WTC11 (cell line): ENCODE measurements at regions not wholly inside any gene's neighbourhood (a gene's known extent, or its start where the extent isn't known, plus 50 kb on each side); places are given as distances from the start of the nearest gene placed in this dataset.

Experiments
- ATAC-seq: fragments of 200-7000 bp; cut with Tn5 transposase; 2 replicates; pipeline ENCODE4 v1.10.0; 2021; ENCODE audit warnings: mild to moderate bottlenecking, moderate library complexity
- CTCF ChIA-PET: fragments of 300-600 bp; sonication (Branson Sonifier 250); formaldehyde crosslinking; loops from one replicate; lab custom pipeline; 2021; ENCODE audit warnings: antibody characterized with exemption; lab: Charles Lee
- POLR2A ChIA-PET: fragments of 350-600 bp; sonication (Branson Sonifier 250); formaldehyde crosslinking; loops from one replicate; lab custom pipeline; 2021; ENCODE audit warnings: antibody characterized with exemption; lab: Charles Lee
- DNase-seq: peaks from one replicate; pipeline ENCODE4 v3.0.0; 2021; ENCODE audit warnings: low spot score
- H3K27ac Mint-ChIP-seq: 2 replicates; pipeline ENCODE4 v1.8.0; 2021; ENCODE audit warnings: mixed read lengths
- H3K27me3 Mint-ChIP-seq: 2 replicates; pipeline ENCODE4 v1.8.0; 2021; ENCODE audit warnings: low read depth, mild to moderate bottlenecking, moderate library complexity, mixed read lengths
- H3K36me3 Mint-ChIP-seq: 2 replicates; pipeline ENCODE4 v1.8.0; 2021; ENCODE audit warnings: mixed read lengths
- H3K4me1 Mint-ChIP-seq: 2 replicates; pipeline ENCODE4 v1.8.0; 2022; ENCODE audit warnings: mixed read lengths
- H3K4me3 Mint-ChIP-seq: 2 replicates; pipeline ENCODE4 v1.8.0; 2021; ENCODE audit warnings: mild to moderate bottlenecking, moderate library complexity, mixed read lengths
- H3K9me3 Mint-ChIP-seq: 2 replicates; pipeline ENCODE4 v1.8.0; 2021; ENCODE audit warnings: mixed read lengths
- ATF1 ChIP-seq: sonication (generic); formaldehyde crosslinking; IDR thresholded peaks from 2 replicates; pipeline ENCODE4 v1.8.1; 2023; ENCODE audit warnings: mild to moderate bottlenecking, moderate library complexity, missing genetic modification reagents
- CREB1 ChIP-seq: sonication (generic); formaldehyde crosslinking; IDR thresholded peaks from 2 replicates; pipeline ENCODE4 v1.8.0; 2023; ENCODE audit warnings: mild to moderate bottlenecking, missing genetic modification reagents
- CREM ChIP-seq: sonication (generic); formaldehyde crosslinking; IDR thresholded peaks from 2 replicates; pipeline ENCODE4 v1.8.1; 2022; ENCODE audit warnings: mild to moderate bottlenecking, missing genetic modification reagents, moderate library complexity
- E2F5 ChIP-seq: sonication (generic); formaldehyde crosslinking; IDR thresholded peaks from 2 replicates; pipeline ENCODE4 v1.8.1; 2022; ENCODE audit warnings: mild to moderate bottlenecking, moderate library complexity, missing genetic modification reagents
- ETV6 ChIP-seq: sonication (generic); formaldehyde crosslinking; IDR thresholded peaks from 2 replicates; pipeline ENCODE4 v1.8.1; 2022; ENCODE audit warnings: mild to moderate bottlenecking, missing genetic modification reagents
- GABPB1 ChIP-seq: sonication (generic); formaldehyde crosslinking; IDR thresholded peaks from 2 replicates; pipeline ENCODE4 v1.8.1; 2023; ENCODE audit warnings: mild to moderate bottlenecking, missing genetic modification reagents
- HMGA2 ChIP-seq: fragments of 250-450 bp; sonication (Bioruptor Pico); IDR thresholded peaks from 2 replicates; pipeline ENCODE4 v1.4.0; 2021; ENCODE audit warnings: mild to moderate bottlenecking, moderate library complexity
- JAZF1 ChIP-seq: fragments of 250-450 bp; sonication (Bioruptor Pico); IDR thresholded peaks from 2 replicates; pipeline ENCODE4 v1.9.0; 2021; ENCODE audit warnings: moderate library complexity, mild to moderate bottlenecking, inconsistent platforms
- MYBL2 ChIP-seq: sonication (generic); formaldehyde crosslinking; IDR thresholded peaks from 2 replicates; pipeline ENCODE4 v1.8.1; 2023; ENCODE audit warnings: mild to moderate bottlenecking, moderate library complexity, missing genetic modification reagents
- NR1H2 ChIP-seq: sonication (generic); formaldehyde crosslinking; IDR thresholded peaks from 2 replicates; pipeline ENCODE4 v1.9.0; 2021; ENCODE audit warnings: mild to moderate bottlenecking, moderate library complexity, missing genetic modification reagents
- NR2C2 ChIP-seq: sonication (generic); formaldehyde crosslinking; IDR thresholded peaks from 2 replicates; pipeline ENCODE4 v1.8.0; 2022; ENCODE audit warnings: mild to moderate bottlenecking, missing genetic modification reagents
- OVOL2 ChIP-seq: fragments of 250-450 bp; sonication (Bioruptor Pico); IDR thresholded peaks from 2 replicates; pipeline ENCODE4 v1.9.0; 2021; ENCODE audit warnings: mild to moderate bottlenecking, borderline replicate concordance
- PREB ChIP-seq: sonication (generic); formaldehyde crosslinking; IDR thresholded peaks from 2 replicates; pipeline ENCODE4 v1.8.1; 2022; ENCODE audit warnings: mild to moderate bottlenecking, missing genetic modification reagents, moderate library complexity, borderline replicate concordance
- RELA ChIP-seq: sonication (generic); formaldehyde crosslinking; IDR thresholded peaks from 2 replicates; pipeline ENCODE4 v1.8.1; 2022; ENCODE audit warnings: missing genetic modification reagents, mild to moderate bottlenecking, borderline replicate concordance
- RORB ChIP-seq: fragments of 250-450 bp; sonication (Bioruptor Pico); IDR thresholded peaks from 2 replicates; pipeline ENCODE4 v1.9.0; 2021; ENCODE audit warnings: mild to moderate bottlenecking
- SMAD3 ChIP-seq: sonication (generic); formaldehyde crosslinking; IDR thresholded peaks from 2 replicates; pipeline ENCODE4 v1.8.0; 2022; ENCODE audit warnings: missing genetic modification reagents, mild to moderate bottlenecking, borderline replicate concordance
- SOX15 ChIP-seq: fragments of 250-450 bp; sonication (Bioruptor Pico); IDR thresholded peaks from 2 replicates; pipeline ENCODE4 v1.9.0; 2021; ENCODE audit warnings: mild to moderate bottlenecking
- ZNF121 ChIP-seq: sonication (generic); formaldehyde crosslinking; IDR thresholded peaks from 2 replicates; pipeline ENCODE4 v1.8.0; 2023; ENCODE audit warnings: missing genetic modification reagents
- ZNF281 ChIP-seq: sonication (generic); formaldehyde crosslinking; IDR thresholded peaks from 2 replicates; pipeline ENCODE4 v1.8.0; 2023; ENCODE audit warnings: mild to moderate bottlenecking, missing genetic modification reagents
- ZNF425 ChIP-seq: fragments of 250-450 bp; sonication (Bioruptor Pico); conservative IDR thresholded peaks from 2 replicates; pipeline ENCODE4 v1.9.0; 2021; ENCODE audit warnings: mild to moderate bottlenecking
- TF ChIP-seq, protein P1 (sequence below): sonication (generic); formaldehyde crosslinking; IDR thresholded peaks from 2 replicates; pipeline ENCODE4 v1.8.1; 2023; ENCODE audit warnings: mild to moderate bottlenecking, missing genetic modification reagents, moderate library complexity
- TF ChIP-seq, protein P2 (sequence below): sonication (generic); formaldehyde crosslinking; IDR thresholded peaks from 2 replicates; pipeline ENCODE4 v1.8.0; 2022; ENCODE audit warnings: mild to moderate bottlenecking, missing genetic modification reagents
- TF ChIP-seq, protein P3 (sequence below): sonication (generic); formaldehyde crosslinking; IDR thresholded peaks from 2 replicates; pipeline ENCODE4 v1.8.0; 2022; ENCODE audit warnings: mild to moderate bottlenecking, missing genetic modification reagents
- TF ChIP-seq, protein P4 (sequence below): sonication (generic); formaldehyde crosslinking; IDR thresholded peaks from 2 replicates; pipeline ENCODE4 v1.8.1; 2023; ENCODE audit warnings: mild to moderate bottlenecking, missing genetic modification reagents
- TF ChIP-seq, protein P5 (sequence below): sonication (generic); formaldehyde crosslinking; IDR thresholded peaks from 2 replicates; pipeline ENCODE4 v1.8.1; 2023; ENCODE audit warnings: mild to moderate bottlenecking, missing genetic modification reagents, moderate library complexity

- no peak for TF ChIP-seq SMAD3 (CRISPR knock-in tag)
- no peak for TF ChIP-seq SOX15
- no peak for TF ChIP-seq NR1H2
- TF ChIP-seq NR2C2 (CRISPR knock-in tag) = no peak
- TF ChIP-seq, protein P1, sequence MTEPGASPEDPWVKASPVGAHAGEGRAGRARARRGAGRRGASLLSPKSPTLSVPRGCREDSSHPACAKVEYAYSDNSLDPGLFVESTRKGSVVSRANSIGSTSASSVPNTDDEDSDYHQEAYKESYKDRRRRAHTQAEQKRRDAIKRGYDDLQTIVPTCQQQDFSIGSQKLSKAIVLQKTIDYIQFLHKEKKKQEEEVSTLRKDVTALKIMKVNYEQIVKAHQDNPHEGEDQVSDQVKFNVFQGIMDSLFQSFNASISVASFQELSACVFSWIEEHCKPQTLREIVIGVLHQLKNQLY = no peak
- no peak for TF ChIP-seq PREB (CRISPR knock-in tag)
- TF ChIP-seq GABPB1 (CRISPR knock-in tag) = no peak
- TF ChIP-seq RELA (CRISPR knock-in tag) = no peak
- TF ChIP-seq ZNF121 (CRISPR knock-in tag) = no peak
- TF ChIP-seq, protein P2, sequence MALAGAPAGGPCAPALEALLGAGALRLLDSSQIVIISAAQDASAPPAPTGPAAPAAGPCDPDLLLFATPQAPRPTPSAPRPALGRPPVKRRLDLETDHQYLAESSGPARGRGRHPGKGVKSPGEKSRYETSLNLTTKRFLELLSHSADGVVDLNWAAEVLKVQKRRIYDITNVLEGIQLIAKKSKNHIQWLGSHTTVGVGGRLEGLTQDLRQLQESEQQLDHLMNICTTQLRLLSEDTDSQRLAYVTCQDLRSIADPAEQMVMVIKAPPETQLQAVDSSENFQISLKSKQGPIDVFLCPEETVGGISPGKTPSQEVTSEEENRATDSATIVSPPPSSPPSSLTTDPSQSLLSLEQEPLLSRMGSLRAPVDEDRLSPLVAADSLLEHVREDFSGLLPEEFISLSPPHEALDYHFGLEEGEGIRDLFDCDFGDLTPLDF (CRISPR knock-in tag) = no peak
- no peak for TF ChIP-seq E2F5 (CRISPR knock-in tag)
- no peak for TF ChIP-seq HMGA2 (CRISPR knock-in tag)
- TF ChIP-seq, protein P3, sequence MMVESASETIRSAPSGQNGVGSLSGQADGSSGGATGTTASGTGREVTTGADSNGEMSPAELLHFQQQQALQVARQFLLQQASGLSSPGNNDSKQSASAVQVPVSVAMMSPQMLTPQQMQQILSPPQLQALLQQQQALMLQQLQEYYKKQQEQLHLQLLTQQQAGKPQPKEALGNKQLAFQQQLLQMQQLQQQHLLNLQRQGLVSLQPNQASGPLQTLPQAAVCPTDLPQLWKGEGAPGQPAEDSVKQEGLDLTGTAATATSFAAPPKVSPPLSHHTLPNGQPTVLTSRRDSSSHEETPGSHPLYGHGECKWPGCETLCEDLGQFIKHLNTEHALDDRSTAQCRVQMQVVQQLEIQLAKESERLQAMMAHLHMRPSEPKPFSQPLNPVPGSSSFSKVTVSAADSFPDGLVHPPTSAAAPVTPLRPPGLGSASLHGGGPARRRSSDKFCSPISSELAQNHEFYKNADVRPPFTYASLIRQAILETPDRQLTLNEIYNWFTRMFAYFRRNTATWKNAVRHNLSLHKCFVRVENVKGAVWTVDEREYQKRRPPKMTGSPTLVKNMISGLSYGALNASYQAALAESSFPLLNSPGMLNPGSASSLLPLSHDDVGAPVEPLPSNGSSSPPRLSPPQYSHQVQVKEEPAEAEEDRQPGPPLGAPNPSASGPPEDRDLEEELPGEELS (CRISPR knock-in tag) = no peak
- TF ChIP-seq, protein P4, sequence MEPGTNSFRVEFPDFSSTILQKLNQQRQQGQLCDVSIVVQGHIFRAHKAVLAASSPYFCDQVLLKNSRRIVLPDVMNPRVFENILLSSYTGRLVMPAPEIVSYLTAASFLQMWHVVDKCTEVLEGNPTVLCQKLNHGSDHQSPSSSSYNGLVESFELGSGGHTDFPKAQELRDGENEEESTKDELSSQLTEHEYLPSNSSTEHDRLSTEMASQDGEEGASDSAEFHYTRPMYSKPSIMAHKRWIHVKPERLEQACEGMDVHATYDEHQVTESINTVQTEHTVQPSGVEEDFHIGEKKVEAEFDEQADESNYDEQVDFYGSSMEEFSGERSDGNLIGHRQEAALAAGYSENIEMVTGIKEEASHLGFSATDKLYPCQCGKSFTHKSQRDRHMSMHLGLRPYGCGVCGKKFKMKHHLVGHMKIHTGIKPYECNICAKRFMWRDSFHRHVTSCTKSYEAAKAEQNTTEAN = no peak
- no peak for TF ChIP-seq JAZF1 (CRISPR knock-in tag)
- TF ChIP-seq MYBL2 (CRISPR knock-in tag) = no peak
- TF ChIP-seq, protein P5, sequence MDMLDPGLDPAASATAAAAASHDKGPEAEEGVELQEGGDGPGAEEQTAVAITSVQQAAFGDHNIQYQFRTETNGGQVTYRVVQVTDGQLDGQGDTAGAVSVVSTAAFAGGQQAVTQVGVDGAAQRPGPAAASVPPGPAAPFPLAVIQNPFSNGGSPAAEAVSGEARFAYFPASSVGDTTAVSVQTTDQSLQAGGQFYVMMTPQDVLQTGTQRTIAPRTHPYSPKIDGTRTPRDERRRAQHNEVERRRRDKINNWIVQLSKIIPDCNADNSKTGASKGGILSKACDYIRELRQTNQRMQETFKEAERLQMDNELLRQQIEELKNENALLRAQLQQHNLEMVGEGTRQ (CRISPR knock-in tag) = no peak
- TF ChIP-seq CREM (CRISPR knock-in tag) = no peak
- no peak for TF ChIP-seq ETV6
- no peak for TF ChIP-seq ATF1 (CRISPR knock-in tag)
- TF ChIP-seq, all 79 proteins: peak for 0
- H3K36me3 Mint-ChIP-seq = no peaks in the 10 kb centered on the region
- ChIA-PET CTCF (no interaction called here), POLR2A (no interaction called here)
- no peaks in the 10 kb centered on the region for H3K9me3 Mint-ChIP-seq
- H3K4me1 Mint-ChIP-seq = peaks cover 12% of the 10 kb centered on the region
- H3K4me3 Mint-ChIP-seq = no peak overlapping the region
- ATAC-seq = no peak
- no peaks in the 10 kb centered on the region for H3K27me3 Mint-ChIP-seq
- no peak overlapping the region for H3K27ac Mint-ChIP-seq
- DNase-seq = no peak
Observed at GRCh38 chrX:45716750-45717149, 516.1 kb upstream of the DIPK2B start.

DNA sequence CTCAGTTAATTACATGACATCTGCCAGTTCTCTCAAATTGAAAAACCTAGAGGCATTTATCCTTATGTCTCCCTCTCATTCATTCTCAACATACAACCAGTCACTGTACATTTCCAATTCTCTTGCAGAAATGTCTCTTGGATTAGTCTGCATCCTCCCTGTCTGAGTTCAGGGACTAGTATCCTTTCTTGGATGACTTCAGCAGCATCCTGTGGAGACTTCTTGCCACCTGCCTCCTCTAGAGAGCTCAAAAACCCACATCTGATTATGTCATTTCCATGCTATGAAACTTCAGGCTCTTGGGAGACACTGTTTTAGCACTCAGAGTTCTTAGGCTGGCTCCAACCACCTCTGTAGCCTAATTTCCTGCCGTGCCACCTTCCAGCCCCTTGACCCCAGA lies 515.1 kb upstream of the DIPK2B start:
- H3K9me3 Mint-ChIP-seq = no peaks in the 10 kb centered on the region
- H3K27me3 Mint-ChIP-seq = no peaks in the 10 kb centered on the region
- H3K27ac Mint-ChIP-seq = no peak overlapping the region
- CTCF ChIA-PET = no interaction called here
- POLR2A ChIA-PET = no interaction called here
- DNase-seq (no peak), ATAC-seq (no peak)
- H3K4me1 Mint-ChIP-seq = peaks cover 12% of the 10 kb centered on the region
- H3K4me3 Mint-ChIP-seq = no peak overlapping the region
- no peaks in the 10 kb centered on the region for H3K36me3 Mint-ChIP-seq
- TF ChIP-seq ZNF425 (CRISPR knock-in tag) (no peak), ZNF281 (CRISPR knock-in tag) (no peak), CREB1 (CRISPR knock-in tag) (no peak), OVOL2 (CRISPR knock-in tag) (no peak), RORB (CRISPR knock-in tag) (no peak)
